ENCODE measurements at regions not wholly inside any gene's neighbourhood (a gene's known extent, or its start where the extent isn't known, plus 50 kb on each side); places are given as distances from the start of the nearest gene placed in this dataset.

DNA sequence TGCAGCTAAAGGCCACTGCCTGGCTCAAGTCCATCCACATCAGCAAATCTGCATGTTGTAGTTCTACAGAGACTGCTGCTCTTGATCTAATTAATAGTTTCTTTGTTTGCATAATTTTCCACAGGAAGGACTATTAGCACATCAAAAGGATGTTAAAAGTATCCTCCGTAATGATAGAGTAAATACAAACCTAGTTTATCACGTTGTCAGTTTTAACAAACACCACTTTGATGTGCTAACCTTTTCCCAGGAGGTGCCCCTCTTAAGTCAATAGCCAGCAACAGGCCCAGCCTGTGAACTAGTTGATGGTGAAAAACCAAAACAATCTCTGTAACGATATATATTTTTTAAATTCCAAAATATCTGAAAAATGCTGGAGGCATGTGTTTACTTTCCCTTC, 64.2 kb upstream of the SLC22A15 start:
- no peak overlapping the region for H3K27ac Mint-ChIP-seq (ENCODE audit: low read depth, unreplicated experiment)
- POLR2A ChIA-PET = no interaction called here
- H3K4me1 Mint-ChIP-seq (ENCODE audit: insufficient read depth, unreplicated experiment) = no peaks in the 10 kb centered on the region
- H3K4me3 Mint-ChIP-seq (ENCODE audit: unreplicated experiment) = no peak overlapping the region
- no peaks in the 10 kb centered on the region for H3K27me3 Mint-ChIP-seq (ENCODE audit: insufficient read depth, unreplicated experiment)
- H3K36me3 Mint-ChIP-seq (ENCODE audit: insufficient read depth, unreplicated experiment) = no peaks in the 10 kb centered on the region
- CTCF ChIA-PET = interaction anchor here (0.9 kb wide), 1 partner anchor 117 kb away, joined by 3 read pairs; no protein-coding TSS in a partner anchor
- DNase-seq (ENCODE audit: unreplicated experiment) = no peak
- no peaks in the 10 kb centered on the region for H3K9me3 Mint-ChIP-seq (ENCODE audit: unreplicated experiment)
- no TSS peak for BruUV-seq (replicated peaks)
- intact Hi-C loops (cut with micrococcal nuclease) = no loop called here
- TF ChIP-seq CTCF (IDR thresholded peaks at IDR 0.05; ENCODE audit: unreplicated experiment) = no peak

DNA sequence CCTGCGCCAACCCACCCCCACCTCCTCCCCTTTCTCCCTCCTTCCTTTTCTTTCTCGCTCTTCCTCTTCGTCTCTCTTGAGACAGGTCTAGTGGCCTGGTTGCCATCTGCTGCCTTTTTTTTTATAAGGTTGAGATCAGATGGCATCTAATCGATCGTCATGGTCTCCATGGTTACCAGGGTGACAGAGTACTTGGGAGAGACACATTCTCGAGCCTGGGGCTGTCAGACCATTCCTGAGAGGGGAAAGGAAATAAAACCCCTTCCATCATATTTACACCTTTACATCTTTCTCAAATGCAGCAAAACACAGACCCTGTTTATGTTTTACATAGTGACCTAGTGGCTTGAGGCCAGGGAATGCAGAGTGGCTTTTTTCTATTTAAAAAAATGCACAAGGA, 53.5 kb upstream of the SLC22A15 start:
- H3K4me3 Mint-ChIP-seq (ENCODE audit: unreplicated experiment) = no peak overlapping the region
- no peak for TF ChIP-seq CTCF (IDR thresholded peaks at IDR 0.05; ENCODE audit: unreplicated experiment)
- intact Hi-C loops (cut with micrococcal nuclease) = no loop called here
- no peak for DNase-seq (ENCODE audit: unreplicated experiment)
- BruUV-seq (replicated peaks) = no TSS peak
- ChIA-PET POLR2A (interaction anchor here (0.6 kb wide), 1 partner anchor 47 kb away, joined by 3 read pairs; no protein-coding TSS in a partner anchor), CTCF (no interaction called here)
- no peak overlapping the region for H3K27ac Mint-ChIP-seq (ENCODE audit: low read depth, unreplicated experiment)
- H3K9me3 Mint-ChIP-seq (ENCODE audit: unreplicated experiment) = no peaks in the 10 kb centered on the region
- peaks cover 6% of the 10 kb centered on the region for H3K4me1 Mint-ChIP-seq (ENCODE audit: insufficient read depth, unreplicated experiment)
- no peaks in the 10 kb centered on the region for H3K36me3 Mint-ChIP-seq (ENCODE audit: insufficient read depth, unreplicated experiment)
- H3K27me3 Mint-ChIP-seq (ENCODE audit: insufficient read depth, unreplicated experiment) = no peaks in the 10 kb centered on the region

DNA sequence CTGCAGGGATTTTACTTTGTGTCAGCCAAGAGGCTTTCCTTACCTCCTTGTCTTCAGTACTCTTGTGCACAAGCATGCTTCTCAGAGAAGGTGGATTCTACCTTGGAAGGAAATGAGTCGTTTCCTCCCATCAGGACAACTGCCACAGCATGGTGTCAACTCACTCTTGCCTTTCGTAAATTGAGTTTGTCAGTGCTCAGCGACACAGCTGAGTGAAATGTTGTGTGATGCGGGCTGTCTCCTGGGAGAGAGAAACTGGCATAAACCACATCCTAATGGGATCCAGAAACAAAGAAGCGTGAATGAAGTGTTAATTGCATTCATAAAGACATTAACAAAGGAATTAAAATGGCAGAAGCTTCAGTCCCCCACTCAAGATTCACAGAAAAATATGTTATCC, 51.5 kb upstream of the SLC22A15 start:
- intact Hi-C loops (cut with micrococcal nuclease) = no loop called here

GRCh38 chr1:115925467-115925866, 50.8 kb upstream of the SLC22A15 start:
- no peaks in the 10 kb centered on the region for H3K9me3 Mint-ChIP-seq (ENCODE audit: unreplicated experiment)
- TF ChIP-seq CTCF (IDR thresholded peaks at IDR 0.05; ENCODE audit: unreplicated experiment) = no peak
- CTCF ChIA-PET = interaction anchor here (1.2 kb wide), 1 partner anchor 55 kb away, joined by 3 read pairs; no protein-coding TSS in a partner anchor
- no peak for DNase-seq (ENCODE audit: unreplicated experiment)
- no peaks in the 10 kb centered on the region for H3K27me3 Mint-ChIP-seq (ENCODE audit: insufficient read depth, unreplicated experiment)
- no peak overlapping the region for H3K4me3 Mint-ChIP-seq (ENCODE audit: unreplicated experiment)
- no TSS peak for BruUV-seq (replicated peaks)
- no peaks in the 10 kb centered on the region for H3K36me3 Mint-ChIP-seq (ENCODE audit: insufficient read depth, unreplicated experiment)
- peaks cover 13% of the 10 kb centered on the region for H3K4me1 Mint-ChIP-seq (ENCODE audit: insufficient read depth, unreplicated experiment)
- no peak overlapping the region for H3K27ac Mint-ChIP-seq (ENCODE audit: low read depth, unreplicated experiment)
- intact Hi-C loops (cut with micrococcal nuclease) = no loop called here
- POLR2A ChIA-PET = no interaction called here

More for the DNA sequence above, 51.5 kb upstream of the SLC22A15 start:
- Mint-ChIP-seq H3K36me3 (ENCODE audit: insufficient read depth, unreplicated experiment) (no peaks in the 10 kb centered on the region), H3K4me1 (ENCODE audit: insufficient read depth, unreplicated experiment) (peaks cover 9% of the 10 kb centered on the region), H3K9me3 (ENCODE audit: unreplicated experiment) (no peaks in the 10 kb centered on the region), H3K27ac (ENCODE audit: low read depth, unreplicated experiment) (no peak overlapping the region), H3K4me3 (ENCODE audit: unreplicated experiment) (no peak overlapping the region), H3K27me3 (ENCODE audit: insufficient read depth, unreplicated experiment) (no peaks in the 10 kb centered on the region)
- ChIA-PET CTCF (no interaction called here), POLR2A (interaction anchor here (0.6 to 0.7 kb wide), 2 partner anchors 17 to 132 kb away, joined by 3 read pairs; no protein-coding TSS in a partner anchor)
- BruUV-seq (replicated peaks) = no TSS peak
- DNase-seq (ENCODE audit: unreplicated experiment) = peak; percentile 7
- no peak for TF ChIP-seq CTCF (IDR thresholded peaks at IDR 0.05; ENCODE audit: unreplicated experiment)

All from MCF 10A (cell line).